ENCODE measurements at regions not wholly inside any gene's neighbourhood (a gene's known extent, or its start where the extent isn't known, plus 50 kb on each side); places are given as distances from the start of the nearest gene placed in this dataset.
"Not testable (repeated sequence)": the region's sequence is repeated elsewhere in the genome, so short reads cannot be mapped to it uniquely, and the experiment has no call there.

DNA sequence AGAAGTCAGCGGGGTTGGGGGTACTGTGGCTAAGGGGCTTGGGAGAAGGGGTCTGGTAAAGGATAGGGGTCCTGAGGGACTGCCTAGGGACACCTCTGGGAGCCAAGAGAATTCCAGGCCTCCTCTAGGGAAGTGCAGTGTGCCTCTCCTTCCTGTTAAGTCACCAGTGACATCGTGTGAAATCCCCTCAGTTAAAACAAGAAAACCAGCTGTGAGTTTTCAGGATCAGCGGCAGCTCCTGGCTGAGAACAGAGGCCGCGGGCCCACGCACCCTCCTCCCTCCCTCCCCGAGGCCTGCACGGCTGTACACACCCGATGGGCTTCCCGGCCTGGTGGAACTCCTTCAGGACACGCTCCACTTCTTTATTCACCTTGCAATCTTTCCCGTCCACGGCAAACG lies 5400.0 kb upstream of the TPTE start:
- TF ChIP-seq, protein P1, sequence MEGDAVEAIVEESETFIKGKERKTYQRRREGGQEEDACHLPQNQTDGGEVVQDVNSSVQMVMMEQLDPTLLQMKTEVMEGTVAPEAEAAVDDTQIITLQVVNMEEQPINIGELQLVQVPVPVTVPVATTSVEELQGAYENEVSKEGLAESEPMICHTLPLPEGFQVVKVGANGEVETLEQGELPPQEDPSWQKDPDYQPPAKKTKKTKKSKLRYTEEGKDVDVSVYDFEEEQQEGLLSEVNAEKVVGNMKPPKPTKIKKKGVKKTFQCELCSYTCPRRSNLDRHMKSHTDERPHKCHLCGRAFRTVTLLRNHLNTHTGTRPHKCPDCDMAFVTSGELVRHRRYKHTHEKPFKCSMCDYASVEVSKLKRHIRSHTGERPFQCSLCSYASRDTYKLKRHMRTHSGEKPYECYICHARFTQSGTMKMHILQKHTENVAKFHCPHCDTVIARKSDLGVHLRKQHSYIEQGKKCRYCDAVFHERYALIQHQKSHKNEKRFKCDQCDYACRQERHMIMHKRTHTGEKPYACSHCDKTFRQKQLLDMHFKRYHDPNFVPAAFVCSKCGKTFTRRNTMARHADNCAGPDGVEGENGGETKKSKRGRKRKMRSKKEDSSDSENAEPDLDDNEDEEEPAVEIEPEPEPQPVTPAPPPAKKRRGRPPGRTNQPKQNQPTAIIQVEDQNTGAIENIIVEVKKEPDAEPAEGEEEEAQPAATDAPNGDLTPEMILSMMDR (IDR thresholded peaks at IDR 0.05), result not testable (repeated sequence)
- TF ChIP-seq EP300, POLR2A (IDR thresholded peaks at IDR 0.05): not testable (repeated sequence)

Measured in tibial nerve (tissue), 4 donors.